ENCODE measurements at regions not wholly inside any gene's neighbourhood (a gene's known extent, or its start where the extent isn't known, plus 50 kb on each side); places are given as distances from the start of the nearest gene placed in this dataset.

- H3K4me3 ChIP-seq (ENCODE audit: low read length), result no peak overlapping the region
- H3K27me3 ChIP-seq (ENCODE audit: control insufficient read depth, insufficient read depth, low read length), result no peaks in the 10 kb centered on the region
- H3K9ac ChIP-seq (ENCODE audit: low read length), result no peak overlapping the region
- no peaks in the 10 kb centered on the region for H3K36me3 ChIP-seq (ENCODE audit: control insufficient read depth, insufficient read depth, low read length)
- peaks cover 7% of the 10 kb centered on the region for H3K4me1 ChIP-seq (ENCODE audit: control insufficient read depth, insufficient read depth, low read length)
- no peak overlapping the region for H3K27ac ChIP-seq (ENCODE audit: low read depth, low read length)
Observed at GRCh38 chr2:207408086-207408794, 121.5 kb upstream of the CREB1 start.

- Histone ChIP-seq H3K4me3 (ENCODE audit: low read length) (no peak overlapping the region), H3K36me3 (ENCODE audit: control insufficient read depth, insufficient read depth, low read length) (no peaks in the 10 kb centered on the region), H3K9ac (ENCODE audit: low read length) (no peak overlapping the region), H3K4me1 (ENCODE audit: control insufficient read depth, insufficient read depth, low read length) (peaks cover 7% of the 10 kb centered on the region), H3K27me3 (ENCODE audit: control insufficient read depth, insufficient read depth, low read length) (no peaks in the 10 kb centered on the region), H3K27ac (ENCODE audit: low read depth, low read length) (no peak overlapping the region)
Observed at GRCh38 chr2:207409517-207409916, 120.2 kb upstream of the CREB1 start.

- Histone ChIP-seq H3K9ac (ENCODE audit: low read length) (no peak overlapping the region), H3K4me1 (ENCODE audit: control insufficient read depth, insufficient read depth, low read length) (peaks cover 7% of the 10 kb centered on the region), H3K36me3 (ENCODE audit: control insufficient read depth, insufficient read depth, low read length) (no peaks in the 10 kb centered on the region), H3K27ac (ENCODE audit: low read depth, low read length) (no peak overlapping the region), H3K27me3 (ENCODE audit: control insufficient read depth, insufficient read depth, low read length) (no peaks in the 10 kb centered on the region), H3K4me3 (ENCODE audit: low read length) (no peak overlapping the region)
Observed at GRCh38 chr2:207412787-207413310, 116.9 kb upstream of the CREB1 start.

GRCh38 chr2:207413376-207413907, 116.3 kb upstream of the CREB1 start:
- Histone ChIP-seq H3K27me3 (ENCODE audit: control insufficient read depth, insufficient read depth, low read length) (no peaks in the 10 kb centered on the region), H3K4me1 (ENCODE audit: control insufficient read depth, insufficient read depth, low read length) (peaks cover 5% of the 10 kb centered on the region), H3K36me3 (ENCODE audit: control insufficient read depth, insufficient read depth, low read length) (no peaks in the 10 kb centered on the region), H3K9ac (ENCODE audit: low read length) (no peak overlapping the region), H3K4me3 (ENCODE audit: low read length) (no peak overlapping the region), H3K27ac (ENCODE audit: low read depth, low read length) (no peak overlapping the region)

DNA sequence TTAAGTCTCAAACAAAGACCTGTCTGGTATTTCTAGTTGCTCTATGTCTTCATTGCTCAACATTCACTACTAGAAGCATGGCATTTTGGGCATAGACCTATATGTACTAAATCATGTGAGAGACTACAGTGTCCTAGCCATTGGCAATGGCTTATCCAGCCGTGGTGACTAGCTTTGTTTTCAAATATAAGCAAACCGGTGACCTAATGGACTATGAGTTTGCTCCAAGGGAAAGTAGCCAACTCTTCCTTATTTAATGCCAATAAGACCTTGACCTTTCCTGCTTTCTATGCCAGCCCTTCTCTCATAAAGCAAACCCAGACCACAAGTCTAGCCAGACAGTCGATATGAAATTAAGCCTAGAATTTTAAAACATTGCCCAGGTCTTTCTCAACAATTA, 113.7 kb upstream of the CREB1 start:
- H3K36me3 ChIP-seq (ENCODE audit: control insufficient read depth, insufficient read depth, low read length), result no peaks in the 10 kb centered on the region
- no peaks in the 10 kb centered on the region for H3K27me3 ChIP-seq (ENCODE audit: control insufficient read depth, insufficient read depth, low read length)
- no peak overlapping the region for H3K9ac ChIP-seq (ENCODE audit: low read length)
- H3K4me1 ChIP-seq (ENCODE audit: control insufficient read depth, insufficient read depth, low read length), result no peaks in the 10 kb centered on the region
- H3K4me3 ChIP-seq (ENCODE audit: low read length), result no peak overlapping the region
- no peak overlapping the region for H3K27ac ChIP-seq (ENCODE audit: low read depth, low read length)

DNA sequence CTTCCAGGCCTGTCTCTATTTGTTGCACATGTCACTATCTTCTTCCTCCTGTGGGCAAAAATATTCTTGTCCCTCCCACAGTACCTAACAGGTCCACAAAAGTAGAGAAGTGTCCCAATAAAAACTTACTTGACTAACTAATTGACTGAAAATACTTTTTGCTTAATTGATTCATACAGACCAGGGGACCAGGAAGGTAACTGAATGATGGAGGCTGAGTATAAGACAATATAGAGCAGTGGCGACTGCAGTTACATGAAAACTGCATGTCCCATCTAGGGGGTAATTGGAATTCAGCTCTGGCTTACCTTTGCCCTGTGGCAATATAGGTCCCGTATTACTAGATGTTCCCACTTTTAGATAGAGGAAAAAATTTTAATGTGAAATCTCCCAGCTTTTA, 112.9 kb upstream of the CREB1 start:
- Histone ChIP-seq H3K27me3 (ENCODE audit: control insufficient read depth, insufficient read depth, low read length) (no peaks in the 10 kb centered on the region), H3K9ac (ENCODE audit: low read length) (no peak overlapping the region), H3K4me3 (ENCODE audit: low read length) (no peak overlapping the region), H3K36me3 (ENCODE audit: control insufficient read depth, insufficient read depth, low read length) (no peaks in the 10 kb centered on the region), H3K27ac (ENCODE audit: low read depth, low read length) (no peak overlapping the region), H3K4me1 (ENCODE audit: control insufficient read depth, insufficient read depth, low read length) (no peaks in the 10 kb centered on the region)

DNA sequence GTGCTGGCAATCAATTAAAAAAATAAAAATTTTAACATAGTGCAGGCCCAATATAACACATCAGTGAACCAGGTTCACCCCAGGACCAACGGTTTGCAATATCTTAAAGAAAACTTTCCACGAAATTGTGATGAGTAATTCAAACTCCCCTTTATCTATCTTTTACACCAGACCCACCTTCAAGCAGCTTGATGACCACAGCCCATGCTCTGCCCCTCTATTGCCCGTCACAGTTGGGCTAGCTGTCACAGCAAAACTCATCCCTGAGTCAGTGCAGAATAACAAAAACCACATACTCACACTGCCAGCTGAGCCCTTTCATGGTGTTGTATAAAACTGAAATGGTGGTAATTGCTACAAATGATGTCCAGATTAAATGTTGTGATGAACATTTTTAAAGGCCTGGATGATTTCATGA, 112.5 kb upstream of the CREB1 start:
- Histone ChIP-seq H3K9ac (ENCODE audit: low read length) (no peak overlapping the region), H3K36me3 (ENCODE audit: control insufficient read depth, insufficient read depth, low read length) (no peaks in the 10 kb centered on the region), H3K27ac (ENCODE audit: low read depth, low read length) (no peak overlapping the region), H3K4me1 (ENCODE audit: control insufficient read depth, insufficient read depth, low read length) (no peaks in the 10 kb centered on the region), H3K27me3 (ENCODE audit: control insufficient read depth, insufficient read depth, low read length) (no peaks in the 10 kb centered on the region), H3K4me3 (ENCODE audit: low read length) (no peak overlapping the region)

GRCh38 chr2:207418419-207418818, 111.3 kb upstream of the CREB1 start:
- no peak overlapping the region for H3K4me3 ChIP-seq (ENCODE audit: low read length)
- H3K36me3 ChIP-seq (ENCODE audit: control insufficient read depth, insufficient read depth, low read length), result no peaks in the 10 kb centered on the region
- H3K27me3 ChIP-seq (ENCODE audit: control insufficient read depth, insufficient read depth, low read length), result no peaks in the 10 kb centered on the region
- no peak overlapping the region for H3K27ac ChIP-seq (ENCODE audit: low read depth, low read length)
- H3K9ac ChIP-seq (ENCODE audit: low read length), result no peak overlapping the region
- no peaks in the 10 kb centered on the region for H3K4me1 ChIP-seq (ENCODE audit: control insufficient read depth, insufficient read depth, low read length)

DNA sequence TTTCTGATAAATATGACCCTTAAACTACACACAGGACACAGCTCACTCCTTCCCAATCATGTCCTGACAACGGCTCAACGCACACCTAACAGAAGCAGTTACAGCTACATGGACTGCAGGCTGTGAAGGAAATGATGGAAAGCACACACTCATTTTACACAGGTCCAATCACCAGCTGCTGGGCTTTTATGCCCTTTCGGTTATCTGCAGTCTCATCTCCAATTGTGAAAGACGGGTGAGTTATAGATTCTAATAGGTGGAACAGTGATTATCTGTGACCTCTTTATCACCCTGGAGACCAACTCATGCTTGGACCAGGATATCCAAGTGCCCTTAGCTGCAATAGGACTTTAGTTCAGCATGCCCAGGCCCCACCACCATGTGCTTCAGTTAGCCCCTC, 110.4 kb upstream of the CREB1 start:
- Histone ChIP-seq H3K36me3 (ENCODE audit: control insufficient read depth, insufficient read depth, low read length) (no peaks in the 10 kb centered on the region), H3K27me3 (ENCODE audit: control insufficient read depth, insufficient read depth, low read length) (no peaks in the 10 kb centered on the region), H3K4me1 (ENCODE audit: control insufficient read depth, insufficient read depth, low read length) (no peaks in the 10 kb centered on the region), H3K27ac (ENCODE audit: low read depth, low read length) (no peak overlapping the region), H3K4me3 (ENCODE audit: low read length) (no peak overlapping the region), H3K9ac (ENCODE audit: low read length) (no peak overlapping the region)

DNA sequence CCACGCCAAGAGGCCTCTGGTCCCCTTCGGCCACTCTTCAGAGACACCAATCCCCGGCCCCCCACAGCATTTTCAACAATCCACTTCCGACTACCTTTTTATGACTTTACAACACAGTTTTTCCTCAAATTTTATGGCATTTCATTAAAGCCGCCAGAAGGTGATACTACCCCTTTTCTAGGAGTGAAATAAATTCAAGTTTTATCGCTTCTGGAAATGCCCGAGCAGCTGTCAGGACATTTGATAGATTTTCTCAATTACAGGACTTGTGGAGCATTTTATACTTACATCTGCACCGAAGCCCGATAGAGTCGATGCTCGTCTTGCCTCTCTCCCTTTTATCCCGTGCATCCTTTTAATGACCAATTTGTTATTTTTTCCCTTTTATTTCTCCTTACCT, 108.1 kb upstream of the CREB1 start:
- no peaks in the 10 kb centered on the region for H3K27me3 ChIP-seq (ENCODE audit: control insufficient read depth, insufficient read depth, low read length)
- no peaks in the 10 kb centered on the region for H3K4me1 ChIP-seq (ENCODE audit: control insufficient read depth, insufficient read depth, low read length)
- H3K4me3 ChIP-seq (ENCODE audit: low read length), result no peak overlapping the region
- H3K9ac ChIP-seq (ENCODE audit: low read length), result no peak overlapping the region
- no peaks in the 10 kb centered on the region for H3K36me3 ChIP-seq (ENCODE audit: control insufficient read depth, insufficient read depth, low read length)
- no peak overlapping the region for H3K27ac ChIP-seq (ENCODE audit: low read depth, low read length)

DNA sequence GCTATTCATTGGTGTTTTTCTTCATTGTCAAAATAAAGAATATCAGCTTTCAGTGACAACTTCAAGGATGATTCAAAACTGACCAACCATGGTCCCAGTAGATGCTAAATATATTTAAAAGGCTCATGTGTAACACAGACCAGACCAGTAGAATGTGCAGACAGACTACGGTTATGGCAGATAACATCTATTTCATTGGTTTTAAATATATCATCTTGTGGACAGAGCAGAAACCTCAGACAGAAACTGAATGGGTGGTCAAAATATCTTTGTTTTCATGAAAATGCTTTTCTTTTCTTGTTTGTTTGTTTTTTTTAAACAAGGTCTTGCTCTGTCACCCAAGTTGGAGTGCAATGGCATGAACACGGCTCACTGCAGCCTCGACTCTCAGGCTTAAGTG, 107.4 kb upstream of the CREB1 start:
- Histone ChIP-seq H3K36me3 (ENCODE audit: control insufficient read depth, insufficient read depth, low read length) (no peaks in the 10 kb centered on the region), H3K4me1 (ENCODE audit: control insufficient read depth, insufficient read depth, low read length) (no peaks in the 10 kb centered on the region), H3K27me3 (ENCODE audit: control insufficient read depth, insufficient read depth, low read length) (no peaks in the 10 kb centered on the region), H3K9ac (ENCODE audit: low read length) (no peak overlapping the region), H3K27ac (ENCODE audit: low read depth, low read length) (no peak overlapping the region), H3K4me3 (ENCODE audit: low read length) (no peak overlapping the region)

DNA sequence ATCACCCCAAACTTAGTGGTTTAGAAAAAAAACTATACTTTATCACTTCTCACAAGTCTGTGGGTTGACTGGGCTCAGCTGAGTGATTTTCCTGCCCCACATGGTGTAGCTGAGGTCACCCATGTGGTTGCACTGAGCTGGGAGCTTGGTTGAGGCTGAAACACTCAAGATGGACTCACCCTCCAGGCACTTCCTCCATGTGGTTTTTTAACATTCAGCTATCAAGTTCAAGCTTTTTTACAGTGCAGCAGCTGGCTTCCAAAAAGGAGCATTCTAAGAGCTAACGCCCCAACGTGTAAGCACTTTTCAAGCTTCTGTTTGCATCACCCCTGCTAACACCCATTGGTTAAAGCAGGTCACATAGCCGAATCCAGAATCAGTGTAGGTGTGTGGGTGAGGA, 105.9 kb upstream of the CREB1 start:
- H3K27me3 ChIP-seq (ENCODE audit: control insufficient read depth, insufficient read depth, low read length), result no peaks in the 10 kb centered on the region
- no peak overlapping the region for H3K9ac ChIP-seq (ENCODE audit: low read length)
- H3K27ac ChIP-seq (ENCODE audit: low read depth, low read length), result no peak overlapping the region
- no peak overlapping the region for H3K4me3 ChIP-seq (ENCODE audit: low read length)
- H3K36me3 ChIP-seq (ENCODE audit: control insufficient read depth, insufficient read depth, low read length), result no peaks in the 10 kb centered on the region
- H3K4me1 ChIP-seq (ENCODE audit: control insufficient read depth, insufficient read depth, low read length), result no peaks in the 10 kb centered on the region

- Histone ChIP-seq H3K27ac (ENCODE audit: low read depth, low read length) (no peak overlapping the region), H3K4me3 (ENCODE audit: low read length) (no peak overlapping the region), H3K36me3 (ENCODE audit: control insufficient read depth, insufficient read depth, low read length) (no peaks in the 10 kb centered on the region), H3K4me1 (ENCODE audit: control insufficient read depth, insufficient read depth, low read length) (no peaks in the 10 kb centered on the region), H3K9ac (ENCODE audit: low read length) (no peak overlapping the region), H3K27me3 (ENCODE audit: control insufficient read depth, insufficient read depth, low read length) (no peaks in the 10 kb centered on the region)
Observed at GRCh38 chr2:207427986-207428385, 101.8 kb upstream of the CREB1 start.

All from rectal smooth muscle tissue (tissue), 1 donor.